ENCODE measurements at regions not wholly inside any gene's neighbourhood (a gene's known extent, or its start where the extent isn't known, plus 50 kb on each side); places are given as distances from the start of the nearest gene placed in this dataset.

DNA sequence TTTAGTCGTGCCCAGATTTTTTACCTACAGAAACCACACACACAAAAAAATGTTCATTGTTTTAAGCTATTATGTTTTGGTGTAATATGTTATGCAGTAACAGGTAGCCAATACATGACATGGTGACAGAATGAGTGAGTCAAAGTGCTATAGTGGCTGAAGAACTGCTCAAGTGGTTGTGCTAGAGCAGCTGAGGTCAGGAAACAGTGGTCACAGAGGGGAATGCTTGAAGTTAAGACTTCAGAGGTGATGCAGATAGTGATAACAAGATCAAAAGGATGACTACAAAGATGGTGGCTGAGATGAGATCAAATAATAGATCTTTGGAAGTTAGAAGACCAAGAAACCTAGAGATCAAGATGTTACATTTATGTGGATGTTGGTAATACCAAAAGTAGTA lies 174.3 kb downstream of the KCNE4 start:
- Histone ChIP-seq H3K27me3 (ENCODE audit: insufficient read depth, poor library complexity, severe bottlenecking) (no peaks in the 10 kb centered on the region), H3K27ac (replicated peaks) (no peak overlapping the region), H3K4me3 (replicated peaks; ENCODE audit: insufficient read depth, low read length) (no peak overlapping the region)
- no peak for DNase-seq (ENCODE audit: low read depth in 1 of 2, low spot score in 1 of 2)
- TF ChIP-seq POLR2AphosphoS5 (IDR thresholded peaks at IDR 0.05; ENCODE audit: low read depth): no peak
- TF ChIP-seq SPI1 (IDR thresholded peaks at IDR 0.05; ENCODE audit: borderline replicate concordance, low read depth): no peak
- no peak for TF ChIP-seq GABPA (IDR thresholded peaks at IDR 0.05; ENCODE audit: low read depth)
- TF ChIP-seq, protein P1, sequence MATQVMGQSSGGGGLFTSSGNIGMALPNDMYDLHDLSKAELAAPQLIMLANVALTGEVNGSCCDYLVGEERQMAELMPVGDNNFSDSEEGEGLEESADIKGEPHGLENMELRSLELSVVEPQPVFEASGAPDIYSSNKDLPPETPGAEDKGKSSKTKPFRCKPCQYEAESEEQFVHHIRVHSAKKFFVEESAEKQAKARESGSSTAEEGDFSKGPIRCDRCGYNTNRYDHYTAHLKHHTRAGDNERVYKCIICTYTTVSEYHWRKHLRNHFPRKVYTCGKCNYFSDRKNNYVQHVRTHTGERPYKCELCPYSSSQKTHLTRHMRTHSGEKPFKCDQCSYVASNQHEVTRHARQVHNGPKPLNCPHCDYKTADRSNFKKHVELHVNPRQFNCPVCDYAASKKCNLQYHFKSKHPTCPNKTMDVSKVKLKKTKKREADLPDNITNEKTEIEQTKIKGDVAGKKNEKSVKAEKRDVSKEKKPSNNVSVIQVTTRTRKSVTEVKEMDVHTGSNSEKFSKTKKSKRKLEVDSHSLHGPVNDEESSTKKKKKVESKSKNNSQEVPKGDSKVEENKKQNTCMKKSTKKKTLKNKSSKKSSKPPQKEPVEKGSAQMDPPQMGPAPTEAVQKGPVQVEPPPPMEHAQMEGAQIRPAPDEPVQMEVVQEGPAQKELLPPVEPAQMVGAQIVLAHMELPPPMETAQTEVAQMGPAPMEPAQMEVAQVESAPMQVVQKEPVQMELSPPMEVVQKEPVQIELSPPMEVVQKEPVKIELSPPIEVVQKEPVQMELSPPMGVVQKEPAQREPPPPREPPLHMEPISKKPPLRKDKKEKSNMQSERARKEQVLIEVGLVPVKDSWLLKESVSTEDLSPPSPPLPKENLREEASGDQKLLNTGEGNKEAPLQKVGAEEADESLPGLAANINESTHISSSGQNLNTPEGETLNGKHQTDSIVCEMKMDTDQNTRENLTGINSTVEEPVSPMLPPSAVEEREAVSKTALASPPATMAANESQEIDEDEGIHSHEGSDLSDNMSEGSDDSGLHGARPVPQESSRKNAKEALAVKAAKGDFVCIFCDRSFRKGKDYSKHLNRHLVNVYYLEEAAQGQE (IDR thresholded peaks at IDR 0.05; ENCODE audit: insufficient replicate concordance, low read depth): no peak
- TF ChIP-seq, protein P2, sequence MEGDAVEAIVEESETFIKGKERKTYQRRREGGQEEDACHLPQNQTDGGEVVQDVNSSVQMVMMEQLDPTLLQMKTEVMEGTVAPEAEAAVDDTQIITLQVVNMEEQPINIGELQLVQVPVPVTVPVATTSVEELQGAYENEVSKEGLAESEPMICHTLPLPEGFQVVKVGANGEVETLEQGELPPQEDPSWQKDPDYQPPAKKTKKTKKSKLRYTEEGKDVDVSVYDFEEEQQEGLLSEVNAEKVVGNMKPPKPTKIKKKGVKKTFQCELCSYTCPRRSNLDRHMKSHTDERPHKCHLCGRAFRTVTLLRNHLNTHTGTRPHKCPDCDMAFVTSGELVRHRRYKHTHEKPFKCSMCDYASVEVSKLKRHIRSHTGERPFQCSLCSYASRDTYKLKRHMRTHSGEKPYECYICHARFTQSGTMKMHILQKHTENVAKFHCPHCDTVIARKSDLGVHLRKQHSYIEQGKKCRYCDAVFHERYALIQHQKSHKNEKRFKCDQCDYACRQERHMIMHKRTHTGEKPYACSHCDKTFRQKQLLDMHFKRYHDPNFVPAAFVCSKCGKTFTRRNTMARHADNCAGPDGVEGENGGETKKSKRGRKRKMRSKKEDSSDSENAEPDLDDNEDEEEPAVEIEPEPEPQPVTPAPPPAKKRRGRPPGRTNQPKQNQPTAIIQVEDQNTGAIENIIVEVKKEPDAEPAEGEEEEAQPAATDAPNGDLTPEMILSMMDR (IDR thresholded peaks at IDR 0.05; ENCODE audit: insufficient read depth, low read length): no peak

DNA sequence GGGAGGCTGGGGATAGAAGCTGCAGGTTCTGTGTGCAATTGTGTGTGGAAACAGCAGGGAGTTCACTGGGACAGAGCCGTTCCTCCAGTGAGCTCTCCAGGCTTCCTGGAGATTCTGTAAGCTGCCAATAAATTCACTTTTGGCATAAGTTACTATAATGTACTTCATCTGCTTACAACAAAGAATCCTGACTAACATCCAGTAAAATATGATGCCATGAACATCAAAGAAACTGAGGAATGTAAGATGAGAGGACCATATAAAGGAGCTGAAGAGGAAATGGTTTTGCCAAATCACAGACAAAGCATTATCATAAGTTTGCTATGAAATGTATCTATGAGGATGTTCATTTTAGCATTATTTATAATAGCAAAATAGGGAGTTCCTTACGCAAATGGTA lies 175.3 kb downstream of the KCNE4 start:
- H3K27ac ChIP-seq (replicated peaks): no peak overlapping the region
- no peak for TF ChIP-seq POLR2AphosphoS5 (IDR thresholded peaks at IDR 0.05; ENCODE audit: low read depth)
- TF ChIP-seq, protein P2 (IDR thresholded peaks at IDR 0.05; ENCODE audit: insufficient read depth, low read length): no peak
- no peaks in the 10 kb centered on the region for H3K27me3 ChIP-seq (ENCODE audit: insufficient read depth, poor library complexity, severe bottlenecking)
- DNase-seq (ENCODE audit: low read depth in 1 of 2, low spot score in 1 of 2): no peak
- H3K4me3 ChIP-seq (replicated peaks; ENCODE audit: insufficient read depth, low read length): no peak overlapping the region

DNA sequence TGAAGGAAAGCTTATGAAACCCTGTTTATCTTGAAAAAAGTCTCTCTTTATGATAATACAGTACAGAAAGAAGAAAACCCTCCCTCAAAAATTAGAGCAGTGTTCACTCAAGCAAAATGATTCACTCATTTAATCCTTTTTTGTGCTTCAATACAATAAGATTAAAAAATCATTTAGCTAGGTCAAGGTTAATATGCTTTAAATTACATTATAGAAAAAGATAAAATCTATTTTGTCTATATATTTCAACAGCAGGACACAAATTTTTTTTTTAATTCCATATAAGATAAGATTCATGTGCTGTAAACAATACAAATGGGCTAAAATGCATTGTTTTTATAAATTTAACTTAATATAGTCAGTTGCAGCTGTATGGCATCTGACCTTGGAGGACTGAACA lies 176.9 kb downstream of the KCNE4 start:
- H3K27ac ChIP-seq (replicated peaks): no peak overlapping the region
- no peaks in the 10 kb centered on the region for H3K27me3 ChIP-seq (ENCODE audit: insufficient read depth, poor library complexity, severe bottlenecking)
- no peak for TF ChIP-seq POLR2AphosphoS5 (IDR thresholded peaks at IDR 0.05; ENCODE audit: low read depth)
- TF ChIP-seq, protein P1 (IDR thresholded peaks at IDR 0.05; ENCODE audit: insufficient replicate concordance, low read depth): no peak
- no peak for TF ChIP-seq GABPA (IDR thresholded peaks at IDR 0.05; ENCODE audit: low read depth)
- no peak for TF ChIP-seq SPI1 (IDR thresholded peaks at IDR 0.05; ENCODE audit: borderline replicate concordance, low read depth)
- TF ChIP-seq, protein P2 (IDR thresholded peaks at IDR 0.05; ENCODE audit: insufficient read depth, low read length): no peak
- no peak for DNase-seq (ENCODE audit: low read depth in 1 of 2, low spot score in 1 of 2)
- no peak overlapping the region for H3K4me3 ChIP-seq (replicated peaks; ENCODE audit: insufficient read depth, low read length)

DNA sequence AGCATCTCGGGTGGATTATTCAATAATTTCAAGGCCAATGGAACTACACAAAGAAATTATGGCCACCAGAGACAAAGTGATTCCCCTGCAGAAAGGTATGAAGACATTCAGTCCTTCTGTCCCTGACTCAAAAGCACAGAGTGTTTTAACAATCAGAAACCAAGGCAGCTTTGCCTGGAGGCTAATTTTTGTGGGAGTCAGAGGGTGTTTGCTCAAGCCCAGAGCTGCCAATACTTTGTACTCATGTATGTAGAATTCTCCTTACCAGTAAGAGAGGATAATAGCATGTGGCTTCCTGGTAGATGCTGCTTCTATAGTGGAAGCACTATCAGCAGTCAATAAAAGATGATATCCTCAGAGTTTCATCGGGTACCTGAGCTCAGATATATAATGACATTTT lies 178.4 kb downstream of the KCNE4 start:
- Histone ChIP-seq H3K4me3 (replicated peaks; ENCODE audit: insufficient read depth, low read length) (no peak overlapping the region), H3K27me3 (ENCODE audit: insufficient read depth, poor library complexity, severe bottlenecking) (no peaks in the 10 kb centered on the region), H3K27ac (replicated peaks) (no peak overlapping the region)
- no peak for DNase-seq (ENCODE audit: low read depth in 1 of 2, low spot score in 1 of 2)
- TF ChIP-seq, protein P1 (IDR thresholded peaks at IDR 0.05; ENCODE audit: insufficient replicate concordance, low read depth): no peak
- TF ChIP-seq SPI1 (IDR thresholded peaks at IDR 0.05; ENCODE audit: borderline replicate concordance, low read depth) (no peak), POLR2AphosphoS5 (IDR thresholded peaks at IDR 0.05; ENCODE audit: low read depth) (no peak), GABPA (IDR thresholded peaks at IDR 0.05; ENCODE audit: low read depth) (no peak)
- TF ChIP-seq, protein P2 (IDR thresholded peaks at IDR 0.05; ENCODE audit: insufficient read depth, low read length): no peak
